PC-9 (cell line): ENCODE measurements at regions not wholly inside any gene's neighbourhood (a gene's known extent, or its start where the extent isn't known, plus 50 kb on each side); places are given as distances from the start of the nearest gene placed in this dataset.

Experiments
- CTCF ChIP-seq: fragments of 200-600 bp; sonication (generic); conservative IDR thresholded peaks from 2 replicates; pipeline ENCODE4 v1.6.1; 2017; ENCODE audit warnings: mixed run types, antibody characterized with exemption, mild to moderate bottlenecking, moderate library complexity
- EZH2 ChIP-seq: fragments of 200-600 bp; sonication (generic); IDR thresholded peaks from 2 replicates; pipeline ENCODE4 v1.8.0; 2017; ENCODE audit warnings: antibody characterized with exemption, low read depth

- TF ChIP-seq CTCF = no peak
- TF ChIP-seq EZH2 = no peak
Measured at GRCh38 chr15:93228546-93228945, 139.5 kb upstream of the RGMA start.
